HG02973 (cell line): ENCODE measurements at regions not wholly inside any gene's neighbourhood (a gene's known extent, or its start where the extent isn't known, plus 50 kb on each side); places are given as distances from the start of the nearest gene placed in this dataset.
A peak's percentile ranks its signal among the peaks of the same experiment; 100 is the strongest.
"Not testable (repeated sequence)": the region's sequence is repeated elsewhere in the genome, so short reads cannot be mapped to it uniquely, and the experiment has no call there.

Source experiments
- ATAC-seq: cut with Tn5 transposase; IDR thresholded peaks from one replicate; pipeline ENCODE4 v1.9.1; 2021; ENCODE audit warnings: moderate library complexity; ENCODE audit not compliant: unreplicated experiment

DNA sequence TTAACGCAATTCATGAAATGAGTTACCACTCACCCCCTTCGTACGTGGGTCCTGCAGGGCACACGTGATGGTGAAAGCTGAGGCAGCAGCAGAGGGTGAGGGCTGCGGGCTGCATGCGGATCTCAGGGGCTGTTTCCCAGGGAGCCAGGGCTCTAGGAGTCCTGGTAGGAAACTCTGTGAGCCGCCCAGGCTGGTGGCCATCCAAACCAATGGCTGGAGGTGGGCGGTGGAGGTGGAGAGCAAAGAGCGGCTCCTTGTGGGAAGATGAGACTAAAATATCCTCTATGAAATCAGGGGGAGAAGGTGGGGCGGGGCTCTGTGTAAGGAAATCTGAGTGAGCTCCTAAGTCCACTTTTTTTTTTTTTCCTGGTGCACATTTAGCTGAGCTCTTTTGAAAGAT lies 120.1 kb upstream of the SLC1A4 start:
- no peak for ATAC-seq

- peak; percentile 86 for ATAC-seq
These were observed 115.7 kb upstream of the SLC1A4 start for GRCh38 chr2:64873472-64873924.

- no peak for ATAC-seq
These were observed 114.6 kb upstream of the SLC1A4 start for GRCh38 chr2:64874593-64874992.

DNA sequence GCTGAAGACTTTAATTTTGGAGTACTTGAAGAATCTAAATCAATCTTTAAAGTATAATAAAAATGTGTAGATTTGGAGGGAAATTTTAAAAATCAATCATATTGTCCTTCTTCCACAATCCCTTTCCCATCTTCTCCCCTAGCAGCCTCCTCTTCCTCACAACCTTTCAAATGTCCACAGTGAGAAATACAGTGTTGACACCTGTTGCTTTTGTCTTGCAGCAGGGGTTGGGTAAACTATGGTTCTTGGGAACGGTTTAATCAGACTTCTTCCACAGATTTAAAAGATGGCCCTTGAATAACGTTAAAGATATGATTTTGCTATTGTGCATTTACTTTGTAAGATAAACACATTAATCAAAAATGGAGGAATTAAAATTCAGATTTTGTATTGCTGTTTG lies 113.8 kb upstream of the SLC1A4 start:
- no peak for ATAC-seq

- ATAC-seq: no peak
These were observed 113.0 kb upstream of the SLC1A4 start for GRCh38 chr2:64876137-64876647.

DNA sequence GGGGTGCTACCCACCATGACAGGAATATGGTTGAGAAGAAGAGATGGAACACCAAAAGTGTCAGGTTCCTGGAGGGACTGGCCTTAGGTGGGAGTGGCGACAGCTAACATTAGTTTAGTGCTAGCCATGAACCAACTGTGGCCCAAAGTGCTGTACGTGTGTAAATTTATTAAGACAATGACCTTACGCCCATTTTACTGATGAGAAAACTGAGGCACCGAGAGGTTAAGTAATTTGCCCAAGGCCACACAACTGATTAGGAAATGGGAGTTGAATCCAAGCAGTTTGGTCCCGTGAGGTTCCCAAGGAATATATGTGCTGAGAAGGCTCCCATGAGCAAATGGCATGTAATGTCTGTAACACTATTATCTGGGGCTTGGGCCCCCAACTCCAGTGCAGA lies 109.5 kb upstream of the SLC1A4 start:
- ATAC-seq: no peak

- ATAC-seq: no peak
These were observed 108.8 kb upstream of the SLC1A4 start for GRCh38 chr2:64880193-64880951.

DNA sequence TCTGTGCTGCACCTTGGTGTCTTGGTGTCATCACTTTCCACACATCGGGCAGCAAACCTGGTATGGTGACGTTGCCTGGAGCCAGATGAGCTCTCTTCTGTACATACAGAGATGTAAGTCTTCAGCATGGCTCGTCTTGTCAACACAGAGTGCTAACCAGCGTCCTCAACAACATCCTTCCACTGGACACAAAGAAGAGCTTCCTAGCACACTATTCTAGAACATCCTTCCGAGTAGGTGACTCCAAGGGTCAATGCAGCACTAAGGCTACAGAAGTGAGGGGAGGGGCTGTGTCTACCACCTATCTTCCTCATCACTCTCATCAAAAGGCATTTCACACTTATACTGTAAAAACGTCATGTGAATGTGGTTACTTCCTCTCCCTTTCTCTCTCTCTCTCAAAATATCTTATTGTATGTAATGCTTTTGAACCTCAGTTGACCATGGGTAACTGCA lies 108.1 kb upstream of the SLC1A4 start:
- no peak for ATAC-seq

- ATAC-seq: no peak
These were observed 101.6 kb upstream of the SLC1A4 start for GRCh38 chr2:64887565-64887964.

DNA sequence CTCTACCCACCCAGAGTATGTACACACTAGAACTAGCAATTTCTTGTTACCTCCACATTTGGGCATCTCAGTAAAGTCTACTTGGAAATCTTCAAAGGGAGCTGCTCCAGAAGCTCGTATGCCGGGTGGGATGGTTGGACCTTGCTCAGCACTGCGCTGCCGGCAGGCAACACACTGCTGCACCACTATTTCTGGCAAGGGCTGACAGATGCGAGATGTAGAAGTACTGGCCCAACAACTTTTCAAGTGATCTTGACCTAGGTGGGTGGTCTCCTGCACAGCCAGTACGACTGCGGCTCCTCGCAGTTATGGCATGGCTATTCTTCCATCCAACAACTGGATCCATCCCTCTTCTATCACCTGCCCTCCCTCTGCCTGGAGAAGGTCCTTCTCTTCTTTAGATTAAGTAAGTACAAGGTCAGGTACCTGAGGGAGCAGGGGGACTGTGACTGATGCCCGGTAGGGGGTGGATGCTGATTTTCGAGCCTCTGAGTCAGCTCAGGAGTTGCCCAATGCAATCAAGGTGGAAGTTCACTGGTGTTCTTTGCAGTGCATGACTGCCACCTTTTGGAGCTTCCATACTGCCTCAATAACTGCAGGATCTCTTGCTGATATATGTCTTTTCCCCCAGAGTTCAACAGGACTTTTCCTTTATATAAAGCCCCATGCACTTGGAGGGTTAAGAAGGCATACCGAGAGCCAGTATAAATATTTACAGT lies 100.4 kb upstream of the SLC1A4 start:
- no peak for ATAC-seq

DNA sequence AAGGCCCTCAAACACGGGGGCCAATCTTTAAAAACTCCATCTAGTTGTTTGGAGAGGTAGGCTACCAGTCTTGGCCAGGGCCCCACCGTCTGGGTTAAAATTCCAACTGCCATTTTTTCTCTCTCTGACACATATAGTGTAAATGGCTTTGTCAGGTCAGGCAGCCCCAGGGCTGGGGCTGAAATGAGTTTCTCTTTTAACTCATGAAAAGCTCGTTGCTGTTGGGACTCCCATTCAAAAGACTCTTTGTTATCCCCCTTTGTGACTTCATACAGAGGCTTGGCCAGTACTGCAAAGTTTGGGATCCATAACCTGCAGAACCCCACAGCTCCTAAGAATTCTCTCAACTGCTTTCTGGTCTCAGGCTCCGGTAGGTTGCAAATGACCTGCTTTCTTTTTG lies 99.4 kb upstream of the SLC1A4 start:
- ATAC-seq: no peak

- not testable (repeated sequence) for ATAC-seq
These were observed 92.6 kb upstream of the SLC1A4 start for GRCh38 chr2:64896572-64896971.

- no peak for ATAC-seq
These were observed 89.9 kb upstream of the SLC1A4 start for GRCh38 chr2:64899081-64899865.

DNA sequence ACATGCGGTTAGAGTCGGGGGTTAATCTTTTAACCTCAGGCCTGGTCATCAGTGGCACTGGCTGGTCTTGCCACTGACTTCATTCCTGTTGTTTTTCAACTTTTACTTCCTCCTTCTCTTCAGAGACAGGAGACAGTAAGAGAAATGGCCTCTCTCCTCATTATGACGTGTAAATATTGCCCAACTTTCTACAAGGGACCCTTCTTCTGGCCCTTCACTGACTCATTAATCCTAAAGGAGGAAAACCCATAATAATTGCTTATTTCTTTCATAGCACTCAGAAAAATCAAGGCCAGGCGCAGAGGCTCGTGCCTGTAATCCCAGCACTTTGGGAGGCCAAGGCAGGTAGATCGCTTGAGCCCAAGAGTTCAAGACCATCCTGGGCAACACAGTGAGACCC lies 89.3 kb upstream of the SLC1A4 start:
- ATAC-seq: not testable (repeated sequence)

- ATAC-seq: no peak
These were observed 84.5 kb upstream of the SLC1A4 start for GRCh38 chr2:64904413-64905329.

- no peak for ATAC-seq
These were observed 83.7 kb upstream of the SLC1A4 start for GRCh38 chr2:64905338-64906024.

- ATAC-seq: no peak
These were observed 82.2 kb upstream of the SLC1A4 start for GRCh38 chr2:64906853-64907536.

DNA sequence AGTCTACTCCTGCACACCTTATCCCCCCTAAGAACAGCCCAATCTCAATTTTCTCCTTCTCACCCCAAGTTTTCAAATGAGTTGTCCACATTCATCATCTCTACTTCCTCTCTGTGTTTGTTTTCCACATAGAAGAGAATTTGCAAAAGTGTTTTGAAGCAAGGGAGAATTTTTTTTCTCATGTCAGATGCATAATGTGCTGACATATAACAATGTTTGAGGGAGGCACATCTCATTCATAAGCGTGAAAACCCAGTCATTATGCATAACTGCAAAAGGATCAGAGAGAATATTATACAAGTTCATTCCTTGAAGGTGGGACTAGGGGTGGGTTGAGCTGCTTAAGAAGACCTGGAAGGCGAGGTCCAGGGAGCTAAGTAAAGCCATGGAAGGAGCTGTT lies 80.8 kb upstream of the SLC1A4 start:
- ATAC-seq: no peak

DNA sequence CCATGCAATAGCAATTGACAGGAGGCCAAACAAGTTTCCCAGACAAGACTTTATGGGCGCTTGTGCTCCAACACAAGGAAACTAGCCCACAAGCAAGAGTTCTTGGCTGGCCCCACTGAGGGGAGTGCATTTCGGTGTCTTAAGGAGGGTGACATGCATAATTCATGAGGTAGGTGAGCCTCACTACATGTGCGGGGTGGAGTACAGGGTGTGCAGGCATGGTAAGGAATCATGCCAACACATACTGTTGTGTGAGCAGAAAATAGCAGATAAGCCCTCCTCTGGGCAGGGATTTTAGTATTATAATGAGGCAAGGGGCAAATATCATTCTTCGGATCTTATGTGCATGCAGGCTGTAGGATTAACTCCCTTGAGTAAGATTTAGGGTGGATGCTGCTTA lies 78.7 kb upstream of the SLC1A4 start:
- no peak for ATAC-seq
